CD8-positive, alpha-beta memory T cell (primary cell): ENCODE measurements at regions not wholly inside any gene's neighbourhood (a gene's known extent, or its start where the extent isn't known, plus 50 kb on each side); places are given as distances from the start of the nearest gene placed in this dataset.
A peak's percentile ranks its signal among the peaks of the same experiment; 100 is the strongest.

Experiments
- CTCF ChIA-PET: fragments of 350-600 bp; sonication (Branson Sonifier 250); formaldehyde crosslinking; loops from one replicate; lab custom pipeline; 2021; ENCODE audit warnings: antibody characterized with exemption; lab: Charles Lee
- POLR2A ChIA-PET: fragments of 350-600 bp; sonication (Branson Sonifier 250); formaldehyde crosslinking; loops from one replicate; lab custom pipeline; 2021; ENCODE audit warnings: antibody characterized with exemption; lab: Charles Lee
- DNase-seq, 5 donors: peaks; one replicate each; pipeline versions ENCODE4 v3.0.0 to v3.0.0-alpha.2; 2020 to 2022; ENCODE audit warnings: mixed read lengths in 1 of 5
- H3K27ac ChIP-seq: one replicate; pipeline ENCODE4 v1.7.0; 2013; ENCODE audit warnings: low read depth, mild to moderate bottlenecking, low read length, moderate library complexity
- H3K27me3 ChIP-seq: 2 replicates; pipeline ENCODE4 v1.7.0; 2013; ENCODE audit warnings: low read length, mild to moderate bottlenecking; ENCODE audit not compliant: insufficient read depth, poor library complexity, severe bottlenecking
- H3K36me3 ChIP-seq: 2 replicates; pipeline ENCODE4 v1.7.0; 2013; ENCODE audit warnings: mild to moderate bottlenecking, low read length, moderate library complexity; ENCODE audit not compliant: insufficient read depth
- H3K4me1 ChIP-seq: 2 replicates; pipeline ENCODE4 v1.7.0; 2013; ENCODE audit warnings: mild to moderate bottlenecking, low read length, moderate library complexity; ENCODE audit not compliant: insufficient read depth
- H3K4me3 ChIP-seq: 2 replicates; pipeline ENCODE4 v1.7.0; 2013; ENCODE audit warnings: mild to moderate bottlenecking, low read length
- H3K9me3 ChIP-seq: 2 replicates; pipeline ENCODE4 v1.7.0; 2013; ENCODE audit warnings: mild to moderate bottlenecking, low read length
- H3K27ac Mint-ChIP-seq, 8 donors: one replicate each; pipeline ENCODE4 v1.8.0; 2020 to 2021; ENCODE audit warnings: mixed read lengths in 8 of 8, mild to moderate bottlenecking in 6 of 8, inconsistent platforms in 3 of 8, moderate library complexity in 3 of 8
- H3K27me3 Mint-ChIP-seq, 2 donors: one replicate each; pipeline ENCODE4 v1.8.0; 2020 to 2021; ENCODE audit warnings: mixed read lengths in 2 of 2, mild to moderate bottlenecking in 1 of 2, moderate library complexity in 1 of 2
- H3K36me3 Mint-ChIP-seq, 3 donors: one replicate each; pipeline ENCODE4 v1.8.0; 2020 to 2021; ENCODE audit warnings: mixed read lengths in 3 of 3, inconsistent platforms in 1 of 3, mild to moderate bottlenecking in 1 of 3
- H3K4me1 Mint-ChIP-seq, 3 donors: one replicate each; pipeline ENCODE4 v1.8.0; 2020 to 2021; ENCODE audit warnings: mixed read lengths in 3 of 3, inconsistent platforms in 1 of 3, mild to moderate bottlenecking in 1 of 3
- H3K4me3 Mint-ChIP-seq, 7 donors: one replicate each; pipeline ENCODE4 v1.8.0; 2020 to 2021; ENCODE audit warnings: mixed read lengths in 7 of 7, mild to moderate bottlenecking in 6 of 7, moderate library complexity in 4 of 7, inconsistent platforms in 2 of 7
- H3K9me3 Mint-ChIP-seq, 5 donors: one replicate each; pipeline ENCODE4 v1.8.0; 2020 to 2022; ENCODE audit warnings: mixed read lengths in 5 of 5, mild to moderate bottlenecking in 3 of 5, moderate library complexity in 2 of 5, inconsistent platforms in 1 of 5

- Histone ChIP-seq H3K4me1 (peaks cover 84% of the 10 kb centered on the region), H3K9me3 (no peaks in the 10 kb centered on the region), H3K4me3 (no peak overlapping the region), H3K36me3 (no peaks in the 10 kb centered on the region), H3K27me3 (no peaks in the 10 kb centered on the region), H3K27ac (peak overlapping the region; percentile 5)
- Mint-ChIP-seq H3K4me1 (peaks cover 82 to 94% (median 93%) of the 10 kb centered on the region in 3 donors), H3K4me3 (peak overlapping the region in 2 of 7 donors; percentile 11 to 26), H3K9me3 (peaks cover 0 to 2% (median 0%) of the 10 kb centered on the region in 5 donors), H3K27me3 (no peaks in the 10 kb centered on the region), H3K36me3 (peaks cover 1 to 5% (median 4%) of the 10 kb centered on the region in 3 donors), H3K27ac (peak overlapping the region; percentile 68 to 100 (median 95))
- CTCF ChIA-PET: interaction anchor here (0.6 kb wide), 1 partner anchor 24 kb away, joined by 3 read pairs; no protein-coding TSS in a partner anchor
- POLR2A ChIA-PET: interaction anchor here (0.6 to 0.7 kb wide), 3 partner anchors 11 to 142 kb away, joined by 4 to 10 read pairs (median 5); no protein-coding TSS in a partner anchor
- no peak for DNase-seq
Measured at GRCh38 chr4:152097371-152097770, 336.6 kb upstream of the GATB start.

- H3K4me1 Mint-ChIP-seq: peaks cover 69 to 83% (median 77%) of the 10 kb centered on the region in 3 donors
- CTCF ChIA-PET: interaction anchor here (1.1 kb wide), 1 partner anchor 7 kb away, joined by 3 read pairs; no protein-coding TSS in a partner anchor
- H3K27me3 Mint-ChIP-seq: no peaks in the 10 kb centered on the region
- H3K4me3 Mint-ChIP-seq: peak overlapping the region in 2 of 7 donors; percentile 15 to 28
- H3K36me3 Mint-ChIP-seq: peaks cover 0 to 5% (median 2%) of the 10 kb centered on the region in 3 donors
- POLR2A ChIA-PET: no interaction called here
- peaks cover 77% of the 10 kb centered on the region for H3K4me1 ChIP-seq
- H3K4me3 ChIP-seq: no peak overlapping the region
- H3K27ac ChIP-seq: no peak overlapping the region
- H3K27ac Mint-ChIP-seq: peak overlapping the region; percentile 7 to 100 (median 84)
- peaks cover 0 to 2% (median 0%) of the 10 kb centered on the region in 5 donors for H3K9me3 Mint-ChIP-seq
- H3K9me3 ChIP-seq: no peaks in the 10 kb centered on the region
- H3K36me3 ChIP-seq: no peaks in the 10 kb centered on the region
- H3K27me3 ChIP-seq: no peaks in the 10 kb centered on the region
- DNase-seq: no peak
Measured at GRCh38 chr4:152095701-152096070, 334.9 kb upstream of the GATB start.

GRCh38 chr4:152094970-152095700, 334.3 kb upstream of the GATB start:
- Histone ChIP-seq H3K27me3 (no peaks in the 10 kb centered on the region), H3K4me3 (no peak overlapping the region), H3K36me3 (no peaks in the 10 kb centered on the region), H3K27ac (no peak overlapping the region), H3K9me3 (no peaks in the 10 kb centered on the region), H3K4me1 (peaks cover 75% of the 10 kb centered on the region)
- POLR2A ChIA-PET: no interaction called here
- Mint-ChIP-seq H3K4me3 (peak overlapping the region in 2 of 7 donors; percentile 17 to 28), H3K9me3 (peaks cover 0 to 2% (median 0%) of the 10 kb centered on the region in 5 donors), H3K27me3 (no peaks in the 10 kb centered on the region), H3K27ac (peak overlapping the region; percentile 58 to 100 (median 84)), H3K36me3 (peaks cover 0 to 5% (median 2%) of the 10 kb centered on the region in 3 donors), H3K4me1 (peaks cover 67 to 80% (median 75%) of the 10 kb centered on the region in 3 donors)
- CTCF ChIA-PET: no interaction called here
- DNase-seq: no peak

DNA sequence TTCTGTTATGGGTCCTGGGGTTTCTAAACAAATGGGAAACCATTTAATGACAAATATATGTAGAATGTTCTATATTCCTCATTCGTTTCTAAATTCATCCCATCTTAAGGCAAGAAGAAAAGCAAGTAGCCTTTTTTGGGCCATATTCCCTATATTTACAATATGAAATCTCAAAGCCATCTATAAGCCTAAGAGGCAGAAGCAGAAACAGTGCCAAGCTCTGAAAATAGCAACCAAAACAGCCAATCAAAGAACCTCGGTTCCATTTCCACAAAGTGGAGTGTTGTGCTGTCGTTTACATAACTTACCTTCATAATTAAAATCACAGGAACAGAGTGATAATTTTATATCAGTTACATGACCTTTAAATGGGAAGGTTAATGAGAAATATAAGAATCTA, 330.6 kb upstream of the GATB start:
- H3K4me1 Mint-ChIP-seq: peaks cover 47 to 59% (median 58%) of the 10 kb centered on the region in 3 donors
- no peaks in the 10 kb centered on the region for H3K9me3 ChIP-seq
- no peaks in the 10 kb centered on the region for H3K36me3 ChIP-seq
- H3K27me3 Mint-ChIP-seq: no peaks in the 10 kb centered on the region
- ChIA-PET CTCF (no interaction called here), POLR2A (no interaction called here)
- peaks cover 0 to 5% (median 2%) of the 10 kb centered on the region in 3 donors for H3K36me3 Mint-ChIP-seq
- H3K9me3 Mint-ChIP-seq: peaks cover 0 to 2% (median 0%) of the 10 kb centered on the region in 5 donors
- no peaks in the 10 kb centered on the region for H3K27me3 ChIP-seq
- H3K4me1 ChIP-seq: peaks cover 53% of the 10 kb centered on the region
- H3K4me3 ChIP-seq: no peak overlapping the region
- no peak overlapping the region for H3K27ac Mint-ChIP-seq
- H3K4me3 Mint-ChIP-seq: no peak overlapping the region
- H3K27ac ChIP-seq: no peak overlapping the region
- no peak for DNase-seq

DNA sequence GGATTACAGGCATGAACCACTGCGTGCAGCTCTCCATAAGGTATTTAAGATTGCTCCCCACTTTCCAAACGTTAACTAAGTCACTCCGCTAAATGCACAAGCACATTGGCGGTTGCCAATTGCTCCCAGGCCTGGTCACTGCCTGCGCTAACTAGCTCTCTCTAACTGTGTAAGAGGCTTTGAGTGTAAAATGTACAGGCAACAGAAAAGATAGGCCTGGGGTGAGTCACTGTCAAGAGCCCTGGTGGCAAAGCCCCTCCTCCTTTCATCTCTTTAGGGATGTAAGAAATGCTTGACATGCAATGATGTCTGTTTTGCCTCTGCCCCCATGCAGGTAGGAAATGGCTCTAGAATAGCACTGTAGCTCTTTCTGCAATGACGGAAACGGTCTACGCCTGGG, 329.7 kb upstream of the GATB start:
- peaks cover 40 to 57% (median 56%) of the 10 kb centered on the region in 3 donors for H3K4me1 Mint-ChIP-seq
- POLR2A ChIA-PET: no interaction called here
- peaks cover 0 to 8% (median 0%) of the 10 kb centered on the region in 3 donors for H3K36me3 Mint-ChIP-seq
- peak overlapping the region in 1 of 8 donors; percentile 88 for H3K27ac Mint-ChIP-seq
- Histone ChIP-seq H3K27me3 (no peaks in the 10 kb centered on the region), H3K4me3 (no peak overlapping the region), H3K4me1 (peaks cover 52% of the 10 kb centered on the region), H3K36me3 (no peaks in the 10 kb centered on the region), H3K9me3 (no peaks in the 10 kb centered on the region), H3K27ac (no peak overlapping the region)
- CTCF ChIA-PET: interaction anchor here (1.1 kb wide), 1 partner anchor 25 kb away, joined by 3 read pairs; no protein-coding TSS in a partner anchor
- peaks cover 0 to 2% (median 0%) of the 10 kb centered on the region in 5 donors for H3K9me3 Mint-ChIP-seq
- DNase-seq: no peak
- H3K4me3 Mint-ChIP-seq: peak overlapping the region in 1 of 7 donors; percentile 19
- no peaks in the 10 kb centered on the region for H3K27me3 Mint-ChIP-seq

- no peak for DNase-seq
- H3K36me3 ChIP-seq: no peaks in the 10 kb centered on the region
- no peaks in the 10 kb centered on the region for H3K9me3 Mint-ChIP-seq
- POLR2A ChIA-PET: no interaction called here
- no peak overlapping the region for H3K27ac ChIP-seq
- H3K27me3 Mint-ChIP-seq: no peaks in the 10 kb centered on the region
- no peak overlapping the region for H3K4me3 Mint-ChIP-seq
- peaks cover 0 to 14% (median 0%) of the 10 kb centered on the region in 3 donors for H3K36me3 Mint-ChIP-seq
- H3K27me3 ChIP-seq: no peaks in the 10 kb centered on the region
- H3K9me3 ChIP-seq: no peaks in the 10 kb centered on the region
- peak overlapping the region in 2 of 8 donors; percentile 68 to 73 for H3K27ac Mint-ChIP-seq
- peaks cover 42% of the 10 kb centered on the region for H3K4me1 ChIP-seq
- peaks cover 30 to 50% (median 48%) of the 10 kb centered on the region in 3 donors for H3K4me1 Mint-ChIP-seq
- H3K4me3 ChIP-seq: no peak overlapping the region
- CTCF ChIA-PET: no interaction called here
Measured at GRCh38 chr4:152089584-152089983, 328.8 kb upstream of the GATB start.

GRCh38 chr4:152087335-152087734, 326.5 kb upstream of the GATB start:
- DNase-seq: no peak
- no peak overlapping the region for H3K4me3 ChIP-seq
- H3K27me3 Mint-ChIP-seq: no peaks in the 10 kb centered on the region
- H3K4me1 Mint-ChIP-seq: peaks cover 20 to 34% (median 31%) of the 10 kb centered on the region in 3 donors
- H3K4me3 Mint-ChIP-seq: no peak overlapping the region
- H3K4me1 ChIP-seq: peaks cover 35% of the 10 kb centered on the region
- H3K36me3 ChIP-seq: no peaks in the 10 kb centered on the region
- POLR2A ChIA-PET: no interaction called here
- H3K27ac Mint-ChIP-seq: no peak overlapping the region
- peaks cover 0 to 9% (median 0%) of the 10 kb centered on the region in 3 donors for H3K36me3 Mint-ChIP-seq
- CTCF ChIA-PET: no interaction called here
- H3K27ac ChIP-seq: no peak overlapping the region
- no peaks in the 10 kb centered on the region for H3K27me3 ChIP-seq
- H3K9me3 Mint-ChIP-seq: no peaks in the 10 kb centered on the region
- H3K9me3 ChIP-seq: no peaks in the 10 kb centered on the region

GRCh38 chr4:152085657-152086056, 324.9 kb upstream of the GATB start:
- Histone ChIP-seq H3K9me3 (no peaks in the 10 kb centered on the region), H3K4me1 (peaks cover 41% of the 10 kb centered on the region), H3K4me3 (no peak overlapping the region), H3K36me3 (no peaks in the 10 kb centered on the region), H3K27ac (no peak overlapping the region), H3K27me3 (no peaks in the 10 kb centered on the region)
- Mint-ChIP-seq H3K27me3 (no peaks in the 10 kb centered on the region), H3K27ac (peak overlapping the region in 1 of 8 donors; percentile 74), H3K4me3 (no peak overlapping the region), H3K9me3 (no peaks in the 10 kb centered on the region), H3K4me1 (peaks cover 33 to 49% (median 43%) of the 10 kb centered on the region in 3 donors), H3K36me3 (peaks cover 0 to 9% (median 0%) of the 10 kb centered on the region in 3 donors)
- DNase-seq: no peak
- ChIA-PET POLR2A (no interaction called here), CTCF (no interaction called here)
